ENCODE measurements at regions not wholly inside any gene's neighbourhood (a gene's known extent, or its start where the extent isn't known, plus 50 kb on each side); places are given as distances from the start of the nearest gene placed in this dataset.

GRCh38 chr3:40803311-40803710 is 278.6 kb downstream of the ZNF621 start:
- Mint-ChIP-seq H3K27ac (no peak overlapping the region), H3K4me1 (no peaks in the 10 kb centered on the region), H3K36me3 (ENCODE audit: low read depth) (no peaks in the 10 kb centered on the region), H3K27me3 (ENCODE audit: low read depth) (peaks cover 9% of the 10 kb centered on the region), H3K4me3 (no peak overlapping the region), H3K9me3 (peaks cover 12% of the 10 kb centered on the region)
- no peak for TF ChIP-seq CTCF (IDR thresholded peaks at IDR 0.05; ENCODE audit: unreplicated experiment in 3 of 3)

- Mint-ChIP-seq H3K36me3 (ENCODE audit: low read depth) (no peaks in the 10 kb centered on the region), H3K4me3 (no peak overlapping the region), H3K27me3 (ENCODE audit: low read depth) (peaks cover 4% of the 10 kb centered on the region), H3K4me1 (no peaks in the 10 kb centered on the region), H3K27ac (no peak overlapping the region), H3K9me3 (peaks cover 16% of the 10 kb centered on the region)
- TF ChIP-seq CTCF (IDR thresholded peaks at IDR 0.05; ENCODE audit: unreplicated experiment in 3 of 3) = no peak
Measured at GRCh38 chr3:40805456-40805855, 280.7 kb downstream of the ZNF621 start.

DNA sequence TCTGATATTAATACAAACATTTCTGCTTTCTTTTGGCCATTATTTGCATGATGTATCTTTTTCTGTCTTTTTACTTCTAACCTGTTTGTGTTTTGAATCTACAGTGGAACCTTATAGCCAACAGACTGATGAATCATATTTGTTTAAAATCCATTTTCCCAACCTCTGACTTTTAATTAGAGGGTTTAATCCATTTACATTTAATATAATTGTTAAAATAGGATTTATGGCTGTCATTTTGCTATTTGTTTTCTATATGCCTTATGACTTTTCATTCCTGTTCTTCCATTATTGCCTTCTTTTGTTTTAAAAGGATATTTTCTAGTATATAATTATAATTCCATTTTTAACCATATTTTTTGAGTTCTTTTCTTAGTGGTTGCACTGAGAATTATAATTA is 286.1 kb downstream of the ZNF621 start:
- peaks cover 28% of the 10 kb centered on the region for H3K9me3 Mint-ChIP-seq
- TF ChIP-seq CTCF (IDR thresholded peaks at IDR 0.05; ENCODE audit: unreplicated experiment in 3 of 3) = no peak
- H3K27ac Mint-ChIP-seq = no peak overlapping the region
- H3K4me3 Mint-ChIP-seq = no peak overlapping the region
- H3K4me1 Mint-ChIP-seq = no peaks in the 10 kb centered on the region
- H3K27me3 Mint-ChIP-seq (ENCODE audit: low read depth) = no peaks in the 10 kb centered on the region
- no peaks in the 10 kb centered on the region for H3K36me3 Mint-ChIP-seq (ENCODE audit: low read depth)

- no peaks in the 10 kb centered on the region for H3K4me1 Mint-ChIP-seq
- no peaks in the 10 kb centered on the region for H3K36me3 Mint-ChIP-seq (ENCODE audit: low read depth)
- peaks cover 11% of the 10 kb centered on the region for H3K9me3 Mint-ChIP-seq
- no peak overlapping the region for H3K27ac Mint-ChIP-seq
- H3K27me3 Mint-ChIP-seq (ENCODE audit: low read depth) = no peaks in the 10 kb centered on the region
- H3K4me3 Mint-ChIP-seq = no peak overlapping the region
- TF ChIP-seq CTCF (IDR thresholded peaks at IDR 0.05; ENCODE audit: unreplicated experiment in 3 of 3) = no peak
Measured at GRCh38 chr3:40817017-40817416, 292.3 kb downstream of the ZNF621 start.

DNA sequence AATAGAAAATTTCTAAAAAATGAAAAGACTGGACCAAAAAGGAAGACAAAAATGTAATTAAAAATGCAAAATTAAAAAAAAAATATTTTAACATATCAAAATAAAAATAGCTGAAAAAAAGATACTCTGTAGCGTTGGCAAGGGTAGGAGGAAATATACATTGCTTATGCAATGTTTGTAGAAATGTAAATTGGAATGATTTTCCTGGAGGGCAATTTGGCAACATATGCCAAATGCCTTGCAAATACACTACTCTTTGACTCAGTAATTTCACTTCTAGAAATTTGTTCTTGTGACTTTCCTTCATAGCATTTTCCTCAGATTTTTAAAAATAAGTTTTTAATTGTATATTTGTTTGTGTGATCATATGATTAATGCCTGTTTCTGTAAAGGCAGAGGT is 296.6 kb downstream of the ZNF621 start:
- no peak overlapping the region for H3K4me3 Mint-ChIP-seq
- no peaks in the 10 kb centered on the region for H3K4me1 Mint-ChIP-seq
- H3K9me3 Mint-ChIP-seq = no peaks in the 10 kb centered on the region

More for the DNA sequence above, 296.6 kb downstream of the ZNF621 start:
- no peaks in the 10 kb centered on the region for H3K36me3 Mint-ChIP-seq (ENCODE audit: low read depth)
- no peaks in the 10 kb centered on the region for H3K27me3 Mint-ChIP-seq (ENCODE audit: low read depth)
- H3K27ac Mint-ChIP-seq = no peak overlapping the region
- TF ChIP-seq CTCF (IDR thresholded peaks at IDR 0.05; ENCODE audit: unreplicated experiment in 3 of 3) = no peak
